ENCODE measurements at regions not wholly inside any gene's neighbourhood (a gene's known extent, or its start where the extent isn't known, plus 50 kb on each side); places are given as distances from the start of the nearest gene placed in this dataset.

- no peaks in the 10 kb centered on the region for H4K20me1 ChIP-seq (ENCODE audit: insufficient read depth, low read length)
- no peak overlapping the region for H3K27ac ChIP-seq (ENCODE audit: low read depth, low read length)
- no peak overlapping the region for H2AFZ ChIP-seq (ENCODE audit: low read length)
- no peaks in the 10 kb centered on the region for H3K9me3 ChIP-seq (ENCODE audit: low read depth, low read length)
- TF ChIP-seq CTCF (IDR thresholded peaks at IDR 0.05; ENCODE audit: extremely low read depth, low read depth, low read length): no peak
- DNase-seq (ENCODE audit: insufficient read length, low spot score, missing footprints): no peak
- no peak overlapping the region for H3K4me3 ChIP-seq (ENCODE audit: insufficient read depth, low read length)
- H3K4me2 ChIP-seq (ENCODE audit: insufficient read depth, low read length): no peak overlapping the region
- H3K4me1 ChIP-seq (ENCODE audit: insufficient read depth, low read length): no peaks in the 10 kb centered on the region
- H3K79me2 ChIP-seq (ENCODE audit: insufficient read depth, low read length): no peaks in the 10 kb centered on the region
- H3K36me3 ChIP-seq (ENCODE audit: insufficient read depth, low read length): no peaks in the 10 kb centered on the region
- no peaks in the 10 kb centered on the region for H3K27me3 ChIP-seq (ENCODE audit: insufficient read depth, low read length)
Observed at GRCh38 chr7:68484731-68485130, 1113.5 kb upstream of the AUTS2 start.

GRCh38 chr7:68485253-68485917, 1112.9 kb upstream of the AUTS2 start:
- Histone ChIP-seq H2AFZ (ENCODE audit: low read length) (no peak overlapping the region), H3K27ac (ENCODE audit: low read depth, low read length) (no peak overlapping the region), H3K79me2 (ENCODE audit: insufficient read depth, low read length) (no peaks in the 10 kb centered on the region), H3K9me3 (ENCODE audit: low read depth, low read length) (no peaks in the 10 kb centered on the region), H3K4me1 (ENCODE audit: insufficient read depth, low read length) (no peaks in the 10 kb centered on the region), H3K4me2 (ENCODE audit: insufficient read depth, low read length) (no peak overlapping the region), H4K20me1 (ENCODE audit: insufficient read depth, low read length) (no peaks in the 10 kb centered on the region), H3K4me3 (ENCODE audit: insufficient read depth, low read length) (no peak overlapping the region), H3K36me3 (ENCODE audit: insufficient read depth, low read length) (no peaks in the 10 kb centered on the region), H3K27me3 (ENCODE audit: insufficient read depth, low read length) (no peaks in the 10 kb centered on the region)
- TF ChIP-seq CTCF (IDR thresholded peaks at IDR 0.05; ENCODE audit: extremely low read depth, low read depth, low read length): no peak
- no peak for DNase-seq (ENCODE audit: insufficient read length, low spot score, missing footprints)

GRCh38 chr7:68488341-68489060, 1109.8 kb upstream of the AUTS2 start:
- no peak overlapping the region for H3K4me2 ChIP-seq (ENCODE audit: insufficient read depth, low read length)
- no peak overlapping the region for H2AFZ ChIP-seq (ENCODE audit: low read length)

More at GRCh38 chr7:68488341-68489060, 1109.8 kb upstream of the AUTS2 start:
- Histone ChIP-seq H3K79me2 (ENCODE audit: insufficient read depth, low read length) (no peaks in the 10 kb centered on the region), H3K27ac (ENCODE audit: low read depth, low read length) (no peak overlapping the region), H3K4me1 (ENCODE audit: insufficient read depth, low read length) (no peaks in the 10 kb centered on the region), H4K20me1 (ENCODE audit: insufficient read depth, low read length) (no peaks in the 10 kb centered on the region), H3K4me3 (ENCODE audit: insufficient read depth, low read length) (no peak overlapping the region), H3K36me3 (ENCODE audit: insufficient read depth, low read length) (no peaks in the 10 kb centered on the region), H3K9me3 (ENCODE audit: low read depth, low read length) (no peaks in the 10 kb centered on the region), H3K27me3 (ENCODE audit: insufficient read depth, low read length) (no peaks in the 10 kb centered on the region)
- TF ChIP-seq CTCF (IDR thresholded peaks at IDR 0.05; ENCODE audit: extremely low read depth, low read depth, low read length): no peak
- no peak for DNase-seq (ENCODE audit: insufficient read length, low spot score, missing footprints)

All from osteoblast (primary cell).